ENCODE measurements at regions not wholly inside any gene's neighbourhood (a gene's known extent, or its start where the extent isn't known, plus 50 kb on each side); places are given as distances from the start of the nearest gene placed in this dataset.

- Histone ChIP-seq H3K27ac (no peak overlapping the region), H3K27me3 (replicated peaks) (no peaks in the 10 kb centered on the region), H3K36me3 (replicated peaks) (no peaks in the 10 kb centered on the region), H3K4me3 (ENCODE audit: low read depth, low read length) (no peak overlapping the region)
- TF ChIP-seq, protein P1, sequence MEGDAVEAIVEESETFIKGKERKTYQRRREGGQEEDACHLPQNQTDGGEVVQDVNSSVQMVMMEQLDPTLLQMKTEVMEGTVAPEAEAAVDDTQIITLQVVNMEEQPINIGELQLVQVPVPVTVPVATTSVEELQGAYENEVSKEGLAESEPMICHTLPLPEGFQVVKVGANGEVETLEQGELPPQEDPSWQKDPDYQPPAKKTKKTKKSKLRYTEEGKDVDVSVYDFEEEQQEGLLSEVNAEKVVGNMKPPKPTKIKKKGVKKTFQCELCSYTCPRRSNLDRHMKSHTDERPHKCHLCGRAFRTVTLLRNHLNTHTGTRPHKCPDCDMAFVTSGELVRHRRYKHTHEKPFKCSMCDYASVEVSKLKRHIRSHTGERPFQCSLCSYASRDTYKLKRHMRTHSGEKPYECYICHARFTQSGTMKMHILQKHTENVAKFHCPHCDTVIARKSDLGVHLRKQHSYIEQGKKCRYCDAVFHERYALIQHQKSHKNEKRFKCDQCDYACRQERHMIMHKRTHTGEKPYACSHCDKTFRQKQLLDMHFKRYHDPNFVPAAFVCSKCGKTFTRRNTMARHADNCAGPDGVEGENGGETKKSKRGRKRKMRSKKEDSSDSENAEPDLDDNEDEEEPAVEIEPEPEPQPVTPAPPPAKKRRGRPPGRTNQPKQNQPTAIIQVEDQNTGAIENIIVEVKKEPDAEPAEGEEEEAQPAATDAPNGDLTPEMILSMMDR (IDR thresholded peaks at IDR 0.05; ENCODE audit: low read depth, low read length, missing control alignments), result no peak
- no peak for DNase-seq
- in situ Hi-C loops (cut with HindIII; ENCODE audit: low pct_ligation_motif_present, low sequenced_read_pairs), result no loop called here
These were observed 416.2 kb downstream of the IRX2 start for GRCh38 chr5:2335125-2335732.

GRCh38 chr5:2334719-2335118, 416.8 kb downstream of the IRX2 start:
- no peak overlapping the region for H3K4me3 ChIP-seq (ENCODE audit: low read depth, low read length)
- TF ChIP-seq, protein P1 (IDR thresholded peaks at IDR 0.05; ENCODE audit: low read depth, low read length, missing control alignments), result no peak
- no peaks in the 10 kb centered on the region for H3K27me3 ChIP-seq (replicated peaks)
- in situ Hi-C loops (cut with HindIII; ENCODE audit: low pct_ligation_motif_present, low sequenced_read_pairs), result no loop called here
- no peak for DNase-seq
- H3K27ac ChIP-seq, result no peak overlapping the region
- H3K36me3 ChIP-seq (replicated peaks), result no peaks in the 10 kb centered on the region

DNA sequence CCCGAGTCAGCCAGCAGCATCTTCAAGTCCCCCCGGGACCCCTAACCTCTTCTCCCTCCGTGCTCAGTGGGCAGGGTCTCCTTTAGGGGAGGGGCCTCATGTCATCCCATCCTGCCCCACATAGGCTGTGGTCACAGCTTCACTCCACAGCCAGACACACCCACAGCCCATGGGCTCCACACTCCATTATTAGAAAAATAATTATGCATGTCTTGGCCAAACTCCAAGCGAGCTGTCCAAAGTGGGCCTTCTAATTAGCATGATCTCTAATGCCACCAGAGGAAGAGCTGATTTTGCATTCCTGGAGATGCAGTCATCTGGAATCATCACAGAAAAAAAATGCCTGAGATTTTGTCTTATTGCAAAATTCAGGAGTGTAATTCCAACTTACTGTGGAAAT, 418.2 kb downstream of the IRX2 start:
- Histone ChIP-seq H3K36me3 (replicated peaks) (no peaks in the 10 kb centered on the region), H3K4me3 (ENCODE audit: low read depth, low read length) (no peak overlapping the region), H3K27ac (no peak overlapping the region), H3K27me3 (replicated peaks) (no peaks in the 10 kb centered on the region)
- in situ Hi-C loops (cut with HindIII; ENCODE audit: low pct_ligation_motif_present, low sequenced_read_pairs), result no loop called here
- TF ChIP-seq, protein P1 (IDR thresholded peaks at IDR 0.05; ENCODE audit: low read depth, low read length, missing control alignments), result no peak
- no peak for DNase-seq

GRCh38 chr5:2332521-2332920, 419.0 kb downstream of the IRX2 start:
- H3K4me3 ChIP-seq (ENCODE audit: low read depth, low read length), result no peak overlapping the region
- H3K27ac ChIP-seq, result no peak overlapping the region
- TF ChIP-seq, protein P1 (IDR thresholded peaks at IDR 0.05; ENCODE audit: low read depth, low read length, missing control alignments), result no peak
- in situ Hi-C loops (cut with HindIII; ENCODE audit: low pct_ligation_motif_present, low sequenced_read_pairs), result no loop called here
- H3K36me3 ChIP-seq (replicated peaks), result no peaks in the 10 kb centered on the region
- DNase-seq, result no peak
- H3K27me3 ChIP-seq (replicated peaks), result no peaks in the 10 kb centered on the region

GRCh38 chr5:2330325-2331130, 420.9 kb downstream of the IRX2 start:
- in situ Hi-C loops (cut with HindIII; ENCODE audit: low pct_ligation_motif_present, low sequenced_read_pairs), result no loop called here
- no peaks in the 10 kb centered on the region for H3K36me3 ChIP-seq (replicated peaks)
- no peak for DNase-seq
- TF ChIP-seq, protein P1 (IDR thresholded peaks at IDR 0.05; ENCODE audit: low read depth, low read length, missing control alignments), result no peak
- H3K27me3 ChIP-seq (replicated peaks), result no peaks in the 10 kb centered on the region
- H3K27ac ChIP-seq, result no peak overlapping the region
- H3K4me3 ChIP-seq (ENCODE audit: low read depth, low read length), result no peak overlapping the region

Data from brain microvascular endothelial cell (primary cell).